CD14-positive monocyte (primary cell): ENCODE measurements at regions not wholly inside any gene's neighbourhood (a gene's known extent, or its start where the extent isn't known, plus 50 kb on each side); places are given as distances from the start of the nearest gene placed in this dataset.

Source experiments
- DNase-seq, 3 donors: peaks; one replicate each; pipeline ENCODE4 v3.0.0-alpha.2; 2011 to 2022
- H2AFZ ChIP-seq: 2 replicates; pipeline ENCODE4 v1.6.0; 2012; ENCODE audit warnings: mild to moderate bottlenecking, low read depth, low read length, inconsistent platforms; ENCODE audit not compliant: insufficient read depth, poor library complexity, severe bottlenecking
- H3K27ac ChIP-seq, 2 donors: 1 replicate in 1 of 2; 2 replicates in 1 of 2; pipeline ENCODE4 v1.5.1; 2012 to 2013; ENCODE audit warnings: low read length in 2 of 2, control low read depth in 1 of 2, inconsistent platforms in 1 of 2, low read depth in 1 of 2, mild to moderate bottlenecking in 1 of 2
- H3K27me3 ChIP-seq, 2 donors: one replicate each; pipeline versions ENCODE4 v1.6.0 to v1.6.1; 2011 to 2013; ENCODE audit warnings: low read length in 2 of 2; ENCODE audit not compliant: control insufficient read depth in 2 of 2, insufficient read depth in 2 of 2
- H3K36me3 ChIP-seq, 2 donors: replicated peaks in 1 of 2; 1 replicate in 1 of 2; 2 replicates in 1 of 2; pipeline versions ENCODE4 v1.5.1 to v1.6.1; 2012 to 2013; ENCODE audit warnings: low read length in 2 of 2, control low read depth in 1 of 2, inconsistent platforms in 1 of 2, mild to moderate bottlenecking in 1 of 2; ENCODE audit not compliant: insufficient read depth in 2 of 2, control insufficient read depth in 1 of 2
- H3K4me1 ChIP-seq, 2 donors: 1 replicate in 1 of 2; 2 replicates in 1 of 2; pipeline versions ENCODE4 v1.5.1 to v1.6.1; 2012 to 2013; ENCODE audit warnings: low read length in 2 of 2, control low read depth in 1 of 2, inconsistent platforms in 1 of 2, mild to moderate bottlenecking in 1 of 2, moderate library complexity in 1 of 2; ENCODE audit not compliant: insufficient read depth in 2 of 2, control insufficient read depth in 1 of 2
- H3K4me2 ChIP-seq: replicated peaks from 2 replicates; pipeline ENCODE3; 2012; ENCODE audit warnings: low read length, moderate library complexity, mild to moderate bottlenecking; ENCODE audit not compliant: poor library complexity, severe bottlenecking; ENCODE audit errors: extremely low read depth
- H3K4me3 ChIP-seq, 3 experiments: fragments of 200-600 bp in 1 of 3; sonication (generic) in 1 of 3; replicated peaks in 1 of 3; 1 replicate in 2 of 3; 2 replicates in 1 of 3; pipeline ENCODE4 v1.5.1; 2011 to 2013; ENCODE audit warnings: low read length in 3 of 3, mild to moderate bottlenecking in 3 of 3, control low read depth in 2 of 3, low read depth in 2 of 3, inconsistent platforms in 1 of 3, moderate library complexity in 1 of 3
- H3K79me2 ChIP-seq: 2 replicates; pipeline ENCODE4 v1.6.0; 2012; ENCODE audit warnings: mild to moderate bottlenecking, control low read depth, inconsistent platforms, low read length, moderate library complexity; ENCODE audit not compliant: insufficient read depth
- H3K9ac ChIP-seq: 2 replicates; pipeline ENCODE4 v1.6.0; 2017; ENCODE audit warnings: low read length, mild to moderate bottlenecking; ENCODE audit not compliant: insufficient read depth, poor library complexity, severe bottlenecking
- H3K9me3 ChIP-seq, 2 donors: replicated peaks in 1 of 2; 1 replicate in 1 of 2; 2 replicates in 1 of 2; pipeline versions ENCODE4 v1.5.1 to v1.6.1; 2012 to 2013; ENCODE audit warnings: low read length in 2 of 2, control low read depth in 1 of 2; ENCODE audit not compliant: control insufficient read depth in 1 of 2, insufficient read depth in 1 of 2
- H4K20me1 ChIP-seq: 2 replicates; pipeline ENCODE4 v1.6.0; 2012; ENCODE audit warnings: mild to moderate bottlenecking, low read length, control low read depth, moderate library complexity; ENCODE audit not compliant: insufficient read depth
- H3K27ac Mint-ChIP-seq, 7 donors: one replicate each; pipeline ENCODE4 v1.8.0; 2020; ENCODE audit warnings: mild to moderate bottlenecking in 7 of 7, mixed read lengths in 7 of 7, moderate library complexity in 6 of 7, inconsistent platforms in 2 of 7
- H3K27me3 Mint-ChIP-seq, 3 donors: one replicate each; pipeline ENCODE4 v1.8.0; 2021 to 2022; ENCODE audit warnings: low read depth in 3 of 3, mild to moderate bottlenecking in 3 of 3, mixed read lengths in 3 of 3, moderate library complexity in 3 of 3, inconsistent platforms in 1 of 3
- H3K36me3 Mint-ChIP-seq, 2 donors: one replicate each; pipeline ENCODE4 v1.8.0; 2020; ENCODE audit warnings: mixed read lengths in 2 of 2, inconsistent platforms in 1 of 2, mild to moderate bottlenecking in 1 of 2
- H3K4me1 Mint-ChIP-seq: one replicate; pipeline ENCODE4 v1.8.0; 2020; ENCODE audit warnings: mild to moderate bottlenecking, mixed read lengths
- H3K4me3 Mint-ChIP-seq, 2 donors: one replicate each; pipeline ENCODE4 v1.8.0; 2020; ENCODE audit warnings: mild to moderate bottlenecking in 2 of 2, mixed read lengths in 2 of 2, moderate library complexity in 1 of 2
- H3K9me3 Mint-ChIP-seq, 7 donors: one replicate each; pipeline ENCODE4 v1.8.0; 2020 to 2022; ENCODE audit warnings: mixed read lengths in 7 of 7, mild to moderate bottlenecking in 6 of 7, moderate library complexity in 6 of 7, inconsistent platforms in 2 of 7
- CTCF ChIP-seq: fragments of 200-600 bp; IDR thresholded peaks from one replicate; pipeline ENCODE4 v1.8.0; 2022; ENCODE audit warnings: antibody characterized with exemption, mild to moderate bottlenecking
- WGBS: methylation state at CpG from one replicate; pipeline ENCODE4 v1.1.5; 2013; ENCODE audit warnings: missing lambda C conversion rate; ENCODE audit not compliant: insufficient coverage; 5-methylcytosine and 5-hydroxymethylcytosine counted together
- intact Hi-C, 2 donors: fragments of 100-400 bp; cut with micrococcal nuclease; formaldehyde crosslinking; loops; one replicate each; pipeline versions ENCODE4 v1.15.0 to v1.15.1; 2023

- no peaks in the 10 kb centered on the region for H3K27me3 ChIP-seq
- no peak overlapping the region for H2AFZ ChIP-seq
- no peaks in the 10 kb centered on the region for H3K36me3 ChIP-seq
- DNase-seq: no peak
- no peak overlapping the region for H3K9ac ChIP-seq
- no peaks in the 10 kb centered on the region for H3K36me3 Mint-ChIP-seq
- no peak for TF ChIP-seq CTCF
- intact Hi-C loops: no loop called here
- H3K9me3 Mint-ChIP-seq: peaks cover 1 to 8% (median 2%) of the 10 kb centered on the region in 7 donors
- H3K79me2 ChIP-seq: no peaks in the 10 kb centered on the region
- H3K27me3 Mint-ChIP-seq: peaks cover 0 to 2% (median 0%) of the 10 kb centered on the region in 3 donors
- no peak overlapping the region for H3K4me2 ChIP-seq
- peaks cover 0 to 3% of the 10 kb centered on the region in 2 donors for H3K9me3 ChIP-seq
- no peak overlapping the region for H3K27ac ChIP-seq
- H3K4me3 ChIP-seq: no peak overlapping the region
- no peaks in the 10 kb centered on the region for H3K4me1 Mint-ChIP-seq
- H3K27ac Mint-ChIP-seq: no peak overlapping the region
- H4K20me1 ChIP-seq: no peaks in the 10 kb centered on the region
- H3K4me3 Mint-ChIP-seq: no peak overlapping the region
- H3K4me1 ChIP-seq: no peaks in the 10 kb centered on the region
- whole genome bisulfite sequencing: 89% methylated on average over 1 of the region's 3 CpGs
These were observed 845.9 kb upstream of the NXPH2 start for GRCh38 chr2:139626128-139626527.

GRCh38 chr2:139622691-139623090 is 842.5 kb upstream of the NXPH2 start:
- no peak overlapping the region for H3K4me3 Mint-ChIP-seq
- TF ChIP-seq CTCF: no peak
- WGBS: no CpG with 5 or more reads among the region's 1 CpG
- Histone ChIP-seq H3K4me2 (no peak overlapping the region), H3K79me2 (no peaks in the 10 kb centered on the region), H3K27ac (no peak overlapping the region), H3K9me3 (peaks cover 0 to 8% of the 10 kb centered on the region in 2 donors), H3K27me3 (no peaks in the 10 kb centered on the region), H2AFZ (no peak overlapping the region), H3K9ac (no peak overlapping the region), H3K4me3 (no peak overlapping the region), H3K4me1 (no peaks in the 10 kb centered on the region), H3K36me3 (no peaks in the 10 kb centered on the region), H4K20me1 (no peaks in the 10 kb centered on the region)
- intact Hi-C loops: no loop called here
- DNase-seq: no peak
- H3K27me3 Mint-ChIP-seq: peaks cover 0 to 2% (median 0%) of the 10 kb centered on the region in 3 donors
- no peak overlapping the region for H3K27ac Mint-ChIP-seq
- no peaks in the 10 kb centered on the region for H3K4me1 Mint-ChIP-seq
- H3K9me3 Mint-ChIP-seq: peaks cover 1 to 8% (median 6%) of the 10 kb centered on the region in 7 donors
- no peaks in the 10 kb centered on the region for H3K36me3 Mint-ChIP-seq
